Ectodermal cell (in vitro differentiated cells): ENCODE measurements at regions not wholly inside any gene's neighbourhood (a gene's known extent, or its start where the extent isn't known, plus 50 kb on each side); places are given as distances from the start of the nearest gene placed in this dataset.

Experiments
- H3K27ac ChIP-seq: 2 replicates; pipeline ENCODE4 v1.7.0; 2013; ENCODE audit warnings: mild to moderate bottlenecking, low read depth, low read length; ENCODE audit not compliant: insufficient read depth, poor library complexity, severe bottlenecking
- H3K27me3 ChIP-seq: 2 replicates; pipeline ENCODE4 v1.7.0; 2013; ENCODE audit warnings: mild to moderate bottlenecking, low read length; ENCODE audit not compliant: insufficient read depth, control insufficient read depth, poor library complexity, severe bottlenecking
- H3K36me3 ChIP-seq: one replicate; pipeline ENCODE4 v1.7.0; 2013; ENCODE audit warnings: low read length; ENCODE audit not compliant: control insufficient read depth, insufficient read depth
- H3K4me1 ChIP-seq: one replicate; pipeline ENCODE4 v1.7.0; 2013; ENCODE audit warnings: low read length; ENCODE audit not compliant: control insufficient read depth, insufficient read depth
- H3K4me3 ChIP-seq: 2 replicates; pipeline ENCODE4 v1.7.0; 2013; ENCODE audit warnings: low read depth, low read length, control low read depth; ENCODE audit not compliant: insufficient read depth
- H3K9me3 ChIP-seq: 2 replicates; pipeline ENCODE4 v1.7.0; 2013; ENCODE audit warnings: mild to moderate bottlenecking, low read length, moderate library complexity; ENCODE audit not compliant: control insufficient read depth
- WGBS, 2 experiments: methylation state at CpG; one replicate each; pipeline ENCODE4 v1.1.7; 2013; ENCODE audit warnings: missing lambda C conversion rate in 2 of 2; 5-methylcytosine and 5-hydroxymethylcytosine counted together

- H3K36me3 ChIP-seq = no peaks in the 10 kb centered on the region
- no peaks in the 10 kb centered on the region for H3K9me3 ChIP-seq
- no peak overlapping the region for H3K4me3 ChIP-seq
- H3K27me3 ChIP-seq = no peaks in the 10 kb centered on the region
- H3K4me1 ChIP-seq = no peaks in the 10 kb centered on the region
- 91 to 94% methylated on average over 2 to 4 of the region's 4 CpGs for WGBS, 2 experiments
- H3K27ac ChIP-seq = no peak overlapping the region
Observed at GRCh38 chr13:84290386-84290785, 408.1 kb upstream of the SLITRK1 start.

GRCh38 chr13:84279166-84279565 is 396.9 kb upstream of the SLITRK1 start:
- no peak overlapping the region for H3K27ac ChIP-seq
- no peak overlapping the region for H3K4me3 ChIP-seq
- 94 to 97% methylated on average over 2 of the region's 2 CpGs for WGBS, 2 experiments
- H3K27me3 ChIP-seq = no peaks in the 10 kb centered on the region
- H3K36me3 ChIP-seq = no peaks in the 10 kb centered on the region
- H3K9me3 ChIP-seq = no peaks in the 10 kb centered on the region
- no peaks in the 10 kb centered on the region for H3K4me1 ChIP-seq

- WGBS, 2 experiments = 95 to 97% methylated on average over 4 to 6 of the region's 6 CpGs
- Histone ChIP-seq H3K27me3 (no peaks in the 10 kb centered on the region), H3K4me3 (no peak overlapping the region), H3K9me3 (no peaks in the 10 kb centered on the region), H3K36me3 (no peaks in the 10 kb centered on the region), H3K27ac (no peak overlapping the region), H3K4me1 (no peaks in the 10 kb centered on the region)
Observed at GRCh38 chr13:84272877-84273562, 390.7 kb upstream of the SLITRK1 start.

DNA sequence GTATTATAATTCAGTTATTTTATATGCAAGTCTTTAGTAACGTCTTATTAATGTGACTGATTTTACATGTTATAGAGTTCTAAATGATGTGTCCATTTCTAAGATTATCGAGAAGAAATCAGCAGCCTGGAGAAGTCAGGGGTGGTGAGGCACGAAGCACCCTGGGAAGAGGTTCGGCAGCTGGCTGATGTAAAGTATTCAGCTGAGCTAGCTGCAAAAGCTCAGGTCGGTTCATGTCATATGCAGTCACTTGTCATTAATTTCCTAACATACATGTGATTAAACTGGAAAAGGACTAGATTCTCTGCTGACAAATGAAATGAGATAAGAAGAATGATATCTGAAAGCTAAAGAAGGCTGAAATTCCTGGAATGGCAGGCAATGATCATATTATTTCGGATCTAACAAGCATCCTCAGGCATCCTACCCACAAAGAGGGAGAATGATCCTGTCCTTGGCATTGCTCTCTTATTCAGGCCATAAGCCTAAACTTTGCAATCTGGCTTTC is 383.0 kb upstream of the SLITRK1 start:
- no peaks in the 10 kb centered on the region for H3K9me3 ChIP-seq
- no peaks in the 10 kb centered on the region for H3K4me1 ChIP-seq
- WGBS, 2 experiments = 84 to 86% methylated on average over 6 of the region's 6 CpGs
- no peaks in the 10 kb centered on the region for H3K27me3 ChIP-seq
- H3K36me3 ChIP-seq = no peaks in the 10 kb centered on the region
- no peak overlapping the region for H3K27ac ChIP-seq
- no peak overlapping the region for H3K4me3 ChIP-seq

DNA sequence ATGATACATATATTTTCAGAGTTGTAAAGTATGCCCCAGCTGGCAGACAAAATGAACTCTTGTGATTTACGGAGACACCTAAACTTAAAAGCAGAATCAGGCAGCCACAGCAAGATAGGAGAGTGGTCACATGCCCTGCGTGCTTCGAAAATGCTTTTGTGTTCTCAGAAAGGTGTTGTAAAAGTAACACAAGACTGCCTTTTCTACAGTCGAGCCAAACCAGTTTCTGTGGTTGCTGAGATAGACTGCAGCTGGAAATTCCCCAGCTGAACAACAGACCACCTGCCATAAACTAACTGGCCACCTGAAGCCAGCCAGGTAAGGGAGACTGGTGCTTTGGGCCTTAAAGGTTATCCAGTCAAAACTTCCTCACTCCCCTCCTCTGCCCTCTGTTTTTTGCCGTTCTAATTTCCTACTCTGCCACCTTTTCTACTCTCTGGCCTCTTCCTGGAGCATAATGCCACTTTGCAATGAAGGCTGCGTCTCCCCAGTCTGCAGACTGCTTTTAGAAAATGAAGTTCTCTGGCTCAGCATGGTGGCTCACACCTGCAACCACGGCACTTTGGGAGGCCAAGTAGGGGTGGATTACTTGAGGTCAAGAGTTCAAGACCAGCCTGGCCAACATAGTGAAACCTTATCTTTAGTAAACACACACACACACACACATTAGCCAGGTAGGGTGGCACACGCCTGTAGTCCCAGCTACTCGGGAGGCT is 381.2 kb upstream of the SLITRK1 start:
- Histone ChIP-seq H3K4me1 (no peaks in the 10 kb centered on the region), H3K27me3 (no peaks in the 10 kb centered on the region), H3K4me3 (no peak overlapping the region), H3K27ac (no peak overlapping the region), H3K36me3 (no peaks in the 10 kb centered on the region), H3K9me3 (no peaks in the 10 kb centered on the region)
- WGBS, 2 experiments = 93% methylated on average over 9 of the region's 9 CpGs

- Histone ChIP-seq H3K36me3 (no peaks in the 10 kb centered on the region), H3K4me3 (no peak overlapping the region), H3K9me3 (peaks cover 3% of the 10 kb centered on the region), H3K27me3 (no peaks in the 10 kb centered on the region), H3K27ac (no peak overlapping the region), H3K4me1 (no peaks in the 10 kb centered on the region)
- WGBS, 2 experiments = 89 to 95% methylated on average over 3 of the region's 3 CpGs
Observed at GRCh38 chr13:84255226-84255797, 373.0 kb upstream of the SLITRK1 start.

- H3K36me3 ChIP-seq = no peaks in the 10 kb centered on the region
- WGBS, 2 experiments = 79 to 86% methylated on average over 2 of the region's 3 CpGs
- no peak overlapping the region for H3K4me3 ChIP-seq
- H3K4me1 ChIP-seq = no peaks in the 10 kb centered on the region
- peaks cover 3% of the 10 kb centered on the region for H3K9me3 ChIP-seq
- no peak overlapping the region for H3K27ac ChIP-seq
- no peaks in the 10 kb centered on the region for H3K27me3 ChIP-seq
Observed at GRCh38 chr13:84249463-84249862, 367.2 kb upstream of the SLITRK1 start.

DNA sequence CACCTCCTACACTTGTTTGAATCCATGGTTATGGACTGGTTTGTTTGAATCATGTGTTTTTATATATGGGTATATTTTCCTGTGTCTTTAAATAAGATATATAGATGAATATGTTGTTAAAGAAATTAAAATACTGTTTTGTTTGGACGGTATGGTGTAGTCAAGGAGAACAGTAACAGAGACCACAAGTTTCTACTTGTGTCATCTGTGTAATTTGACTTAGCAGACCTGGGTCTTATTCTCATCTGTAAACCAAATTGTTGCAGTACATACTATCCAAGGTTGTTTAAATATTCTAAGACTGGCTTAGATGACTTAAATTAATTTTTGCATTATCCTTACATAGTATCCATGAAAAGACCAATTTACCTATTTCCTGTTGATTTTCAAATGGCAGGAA is 361.1 kb upstream of the SLITRK1 start:
- WGBS, 2 experiments = 79 to 100% methylated on average over 1 of the region's 1 CpG
- no peaks in the 10 kb centered on the region for H3K4me1 ChIP-seq
- H3K27me3 ChIP-seq = no peaks in the 10 kb centered on the region
- H3K4me3 ChIP-seq = no peak overlapping the region
- H3K9me3 ChIP-seq = no peaks in the 10 kb centered on the region
- no peak overlapping the region for H3K27ac ChIP-seq
- no peaks in the 10 kb centered on the region for H3K36me3 ChIP-seq

GRCh38 chr13:84239032-84239431 is 356.8 kb upstream of the SLITRK1 start:
- Histone ChIP-seq H3K4me3 (no peak overlapping the region), H3K27ac (no peak overlapping the region), H3K4me1 (no peaks in the 10 kb centered on the region), H3K9me3 (no peaks in the 10 kb centered on the region), H3K36me3 (no peaks in the 10 kb centered on the region), H3K27me3 (no peaks in the 10 kb centered on the region)
- 80 to 100% methylated on average over 1 of the region's 1 CpG for WGBS, 2 experiments

DNA sequence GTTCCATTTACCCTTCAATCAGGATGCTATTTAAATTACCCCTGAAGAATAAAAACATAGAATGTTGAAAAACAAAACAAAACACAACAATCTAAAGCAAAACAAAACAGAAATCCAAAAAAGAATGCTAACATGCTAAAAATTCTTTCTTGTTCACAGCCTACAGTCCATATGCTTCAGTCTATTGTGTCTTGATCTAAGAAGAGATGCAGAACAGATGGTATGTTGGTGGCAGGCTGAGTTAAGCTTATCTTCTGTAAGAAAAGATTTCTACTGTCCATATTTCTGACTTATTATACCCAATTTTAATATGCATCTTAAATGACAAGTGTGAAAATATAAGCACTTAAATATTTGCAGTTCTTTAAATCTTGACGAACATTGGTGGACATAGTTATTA is 356.1 kb upstream of the SLITRK1 start:
- no peak overlapping the region for H3K27ac ChIP-seq
- H3K4me3 ChIP-seq = no peak overlapping the region
- H3K9me3 ChIP-seq = no peaks in the 10 kb centered on the region
- 100% methylated on average over 1 of the region's 1 CpG; no CpG with 5 or more reads in 1 of the 2 experiments for WGBS, 2 experiments
- no peaks in the 10 kb centered on the region for H3K27me3 ChIP-seq
- H3K4me1 ChIP-seq = no peaks in the 10 kb centered on the region
- H3K36me3 ChIP-seq = no peaks in the 10 kb centered on the region
